GM10266 (cell line): ENCODE measurements at regions not wholly inside any gene's neighbourhood (a gene's known extent, or its start where the extent isn't known, plus 50 kb on each side); places are given as distances from the start of the nearest gene placed in this dataset.

ENCODE experiments used
- DNase-seq: peaks from one replicate; pipeline ENCODE4 v3.0.0; 2012; ENCODE audit errors: extremely low spot score
- TF ChIP-seq, protein P1 (sequence below): IDR thresholded peaks from 2 replicates; pipeline ENCODE4 v1.5.1; 2012; ENCODE audit warnings: mild to moderate bottlenecking, low read depth; ENCODE audit not compliant: control insufficient read depth, insufficient read depth; ENCODE audit errors: missing control alignments

DNA sequence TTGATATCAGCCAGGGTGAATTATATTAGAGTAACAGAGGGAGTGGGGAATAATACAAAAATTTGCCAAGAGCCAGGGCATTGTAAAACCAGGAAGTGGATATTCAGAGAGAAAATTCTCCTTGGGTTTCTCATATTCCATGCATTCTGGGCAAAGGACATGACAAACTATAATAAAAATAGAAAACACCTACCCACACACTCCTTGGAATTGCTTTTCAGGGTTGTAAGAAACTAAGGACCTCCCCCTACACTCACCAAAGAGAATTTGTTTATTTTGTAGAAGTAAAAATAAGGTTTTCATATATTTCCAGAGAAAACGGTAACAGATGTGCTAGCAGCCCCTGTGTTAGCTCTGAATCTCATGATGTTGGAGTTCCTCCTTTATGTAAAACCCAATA lies 649.6 kb downstream of the SLITRK1 start:
- TF ChIP-seq, protein P1, sequence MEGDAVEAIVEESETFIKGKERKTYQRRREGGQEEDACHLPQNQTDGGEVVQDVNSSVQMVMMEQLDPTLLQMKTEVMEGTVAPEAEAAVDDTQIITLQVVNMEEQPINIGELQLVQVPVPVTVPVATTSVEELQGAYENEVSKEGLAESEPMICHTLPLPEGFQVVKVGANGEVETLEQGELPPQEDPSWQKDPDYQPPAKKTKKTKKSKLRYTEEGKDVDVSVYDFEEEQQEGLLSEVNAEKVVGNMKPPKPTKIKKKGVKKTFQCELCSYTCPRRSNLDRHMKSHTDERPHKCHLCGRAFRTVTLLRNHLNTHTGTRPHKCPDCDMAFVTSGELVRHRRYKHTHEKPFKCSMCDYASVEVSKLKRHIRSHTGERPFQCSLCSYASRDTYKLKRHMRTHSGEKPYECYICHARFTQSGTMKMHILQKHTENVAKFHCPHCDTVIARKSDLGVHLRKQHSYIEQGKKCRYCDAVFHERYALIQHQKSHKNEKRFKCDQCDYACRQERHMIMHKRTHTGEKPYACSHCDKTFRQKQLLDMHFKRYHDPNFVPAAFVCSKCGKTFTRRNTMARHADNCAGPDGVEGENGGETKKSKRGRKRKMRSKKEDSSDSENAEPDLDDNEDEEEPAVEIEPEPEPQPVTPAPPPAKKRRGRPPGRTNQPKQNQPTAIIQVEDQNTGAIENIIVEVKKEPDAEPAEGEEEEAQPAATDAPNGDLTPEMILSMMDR, result no peak
- no peak for DNase-seq

GRCh38 chr13:83229574-83230305 lies 652.5 kb downstream of the SLITRK1 start:
- TF ChIP-seq, protein P1, result no peak
- DNase-seq, result no peak

GRCh38 chr13:83223546-83223945 lies 658.7 kb downstream of the SLITRK1 start:
- DNase-seq, result no peak
- TF ChIP-seq, protein P1, result no peak

GRCh38 chr13:83221813-83222241 lies 660.4 kb downstream of the SLITRK1 start:
- no peak for DNase-seq
- TF ChIP-seq, protein P1, result no peak

GRCh38 chr13:83221256-83221655 lies 661.0 kb downstream of the SLITRK1 start:
- DNase-seq, result no peak
- TF ChIP-seq, protein P1, result no peak

DNA sequence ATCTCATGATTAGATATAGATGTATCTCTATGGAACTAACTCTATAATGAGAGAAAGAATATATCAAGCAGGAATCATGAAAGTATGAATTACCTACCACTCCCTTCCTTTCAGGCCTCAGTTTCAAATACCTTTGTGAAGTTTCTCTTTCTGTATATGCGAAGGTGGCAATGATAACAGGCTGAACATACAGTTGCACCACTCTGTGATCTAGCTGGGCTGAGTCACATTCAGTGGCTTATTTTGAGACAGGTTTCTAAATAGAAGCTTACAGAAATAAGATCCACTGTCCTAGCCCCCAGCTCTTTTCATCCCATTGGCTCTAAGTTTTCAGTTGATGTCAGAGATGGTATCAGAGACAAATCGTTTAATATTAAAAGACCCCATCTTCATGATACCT lies 662.0 kb downstream of the SLITRK1 start:
- TF ChIP-seq, protein P1, result no peak
- DNase-seq, result no peak

DNA sequence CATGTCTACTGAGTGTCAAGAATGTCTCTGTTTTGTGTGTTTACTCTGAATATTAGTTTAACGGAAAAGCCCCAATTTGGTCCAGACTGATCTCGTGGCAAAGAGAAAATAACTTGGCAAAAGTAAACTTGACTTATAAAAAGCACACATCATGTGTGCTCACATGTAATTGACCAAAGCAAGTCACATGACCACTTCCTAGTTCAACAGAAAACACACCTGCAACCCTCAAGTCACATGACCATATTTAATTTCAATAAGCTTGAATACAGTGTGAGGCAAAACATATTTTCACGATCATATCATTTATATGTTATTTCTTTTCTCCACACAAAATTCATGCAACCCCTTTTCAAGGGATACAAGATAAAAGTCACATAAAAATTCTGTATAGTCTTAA lies 662.4 kb downstream of the SLITRK1 start:
- DNase-seq, result no peak
- TF ChIP-seq, protein P1, result no peak
